Sciatic nerve (tissue), 2 donors: ENCODE measurements at regions not wholly inside any gene's neighbourhood (a gene's known extent, or its start where the extent isn't known, plus 50 kb on each side); places are given as distances from the start of the nearest gene placed in this dataset.
A peak's percentile ranks its signal among the peaks of the same experiment; 100 is the strongest.

Experiments used
- ATAC-seq: fragments of 200-7000 bp; cut with Tn5 transposase; one replicate; pipeline ENCODE4 v1.9.1; 2020; ENCODE audit warnings: mild to moderate bottlenecking, moderate library complexity
- DNase-seq: peaks from one replicate; pipeline ENCODE4 v3.0.0-alpha.2; 2020; ENCODE audit warnings: low spot score
- intact Hi-C: fragments of 100-400 bp; cut with DNase I; formaldehyde crosslinking; loops from one replicate; pipeline ENCODE4 v1.14.2; 2022
- donor health status: DM: no; HTN: no; CAD: no.
- donor health status: DM: no; HTN: no; CAD: no.

DNA sequence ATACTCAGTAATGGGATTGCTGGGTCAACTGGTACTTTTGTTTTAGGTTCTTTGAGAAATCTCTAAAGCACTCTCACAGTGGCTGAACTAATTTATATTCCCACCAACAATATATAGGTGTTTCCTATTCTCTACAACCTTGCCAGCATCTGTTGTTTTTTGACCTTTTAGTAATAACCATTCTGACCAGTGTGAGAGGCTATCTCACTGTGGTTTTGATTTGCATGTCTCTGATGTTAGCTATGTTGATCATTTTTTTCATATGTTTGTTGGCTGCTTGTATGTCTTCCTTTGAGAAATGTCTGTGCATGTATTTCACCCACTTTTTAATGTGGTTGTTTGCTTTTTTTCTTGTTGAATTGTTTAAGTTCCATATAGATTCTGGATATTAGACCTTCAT lies 98.2 kb upstream of the DCBLD2 start:
- DNase-seq (no peak), ATAC-seq (no peak)
- intact Hi-C loops: loop anchor here (10.0 kb wide), 2 partner anchors 185 to 405 kb away; partner anchors contain the start of gene CPOX

- intact Hi-C loops: loop anchor here (10.0 kb wide), 2 partner anchors 179 to 399 kb away; partner anchors contain the start of gene CPOX
- peak; percentile 68 for ATAC-seq
- no peak for DNase-seq
Observed at GRCh38 chr3:98994128-98994762, 92.8 kb upstream of the DCBLD2 start.

- DNase-seq (no peak), ATAC-seq (no peak)
- intact Hi-C loops: loop anchor here (10.0 kb wide), 2 partner anchors 177 to 397 kb away; partner anchors contain the start of gene CPOX
Observed at GRCh38 chr3:98991393-98991792, 89.9 kb upstream of the DCBLD2 start.

DNA sequence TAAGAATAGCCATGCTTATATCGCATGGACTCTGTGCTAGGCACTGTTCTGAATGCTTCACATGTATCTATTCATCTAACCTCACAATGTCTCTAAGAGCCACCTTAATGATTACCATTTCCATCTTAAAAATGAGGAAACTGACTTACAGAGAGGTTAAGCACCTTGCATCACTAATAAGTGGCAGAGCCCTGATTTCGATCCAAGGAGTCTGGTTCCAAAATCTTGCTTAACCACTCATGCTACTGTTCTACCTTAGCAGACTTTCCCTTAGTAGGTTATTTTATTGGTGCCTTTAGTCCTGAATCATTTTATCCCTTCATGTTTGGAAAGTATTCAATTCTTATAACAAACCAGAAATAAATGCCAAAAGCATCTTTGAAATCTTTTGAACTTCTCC lies 89.2 kb upstream of the DCBLD2 start:
- intact Hi-C loops: loop anchor here (10.0 kb wide), 2 partner anchors 176 to 396 kb away; partner anchors contain the start of gene CPOX
- ATAC-seq: no peak
- no peak for DNase-seq

DNA sequence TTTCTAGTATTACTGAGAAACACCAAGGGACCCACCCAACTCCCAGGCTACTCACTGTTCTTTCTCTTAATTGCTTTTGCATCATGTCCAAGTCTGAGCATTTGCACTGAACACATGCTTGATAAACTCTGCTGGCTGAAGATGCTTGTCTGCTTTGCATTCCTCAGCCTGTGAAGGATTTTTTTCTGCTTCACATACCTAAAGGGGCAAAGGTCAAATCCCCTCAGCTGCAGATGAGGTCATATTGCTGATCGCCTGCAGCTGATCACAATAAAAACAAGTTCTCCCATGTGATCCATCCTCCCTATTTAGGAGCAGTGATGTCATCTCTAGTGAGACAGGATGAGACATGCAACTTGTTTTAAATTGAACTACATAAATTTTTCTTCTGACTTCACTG lies 84.6 kb upstream of the DCBLD2 start:
- intact Hi-C loops: no loop called here
- DNase-seq: no peak
- ATAC-seq: peak; percentile 91

GRCh38 chr3:98985431-98985830 lies 83.9 kb upstream of the DCBLD2 start:
- DNase-seq (no peak), ATAC-seq (peak; percentile 64)
- intact Hi-C loops: no loop called here

- ATAC-seq (no peak), DNase-seq (no peak)
- intact Hi-C loops: no loop called here
Observed at GRCh38 chr3:98984024-98984423, 82.5 kb upstream of the DCBLD2 start.

GRCh38 chr3:98982351-98982750 lies 80.9 kb upstream of the DCBLD2 start:
- intact Hi-C loops: no loop called here
- DNase-seq (no peak), ATAC-seq (no peak)

DNA sequence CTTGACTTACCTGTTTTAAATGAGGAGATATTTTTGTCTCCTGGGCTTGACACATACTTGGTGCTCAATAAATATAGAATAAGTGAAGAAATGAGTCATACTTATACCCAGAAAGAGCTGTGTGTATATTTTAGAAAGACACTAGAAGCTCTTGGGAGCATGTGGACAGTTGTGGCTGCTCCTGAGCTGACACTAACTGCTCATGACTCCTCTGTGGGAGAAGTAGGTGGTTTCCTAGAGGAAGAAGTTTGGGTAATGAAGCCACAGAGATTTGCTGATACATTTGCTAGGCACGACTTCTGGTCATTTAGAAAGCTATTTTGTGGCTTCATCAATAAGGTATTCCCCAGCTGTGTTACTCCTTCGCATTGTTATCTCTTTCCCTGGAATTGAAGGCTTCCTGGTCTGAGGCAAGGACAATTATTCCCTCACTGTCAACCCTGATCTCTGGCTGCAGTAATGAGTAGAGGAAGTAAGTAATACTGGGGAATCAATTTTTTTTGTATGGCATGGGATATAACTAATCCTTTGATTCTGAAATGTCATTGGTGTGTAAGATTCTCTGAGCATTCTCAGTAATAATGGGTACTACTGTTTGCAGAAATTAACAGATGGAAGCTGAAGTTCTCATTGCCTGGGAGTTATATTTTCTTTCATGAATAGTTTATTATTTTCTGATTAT lies 79.6 kb upstream of the DCBLD2 start:
- no peak for ATAC-seq
- no peak for DNase-seq
- intact Hi-C loops: no loop called here

GRCh38 chr3:98979296-98979695 lies 77.8 kb upstream of the DCBLD2 start:
- intact Hi-C loops: no loop called here
- DNase-seq: no peak

DNA sequence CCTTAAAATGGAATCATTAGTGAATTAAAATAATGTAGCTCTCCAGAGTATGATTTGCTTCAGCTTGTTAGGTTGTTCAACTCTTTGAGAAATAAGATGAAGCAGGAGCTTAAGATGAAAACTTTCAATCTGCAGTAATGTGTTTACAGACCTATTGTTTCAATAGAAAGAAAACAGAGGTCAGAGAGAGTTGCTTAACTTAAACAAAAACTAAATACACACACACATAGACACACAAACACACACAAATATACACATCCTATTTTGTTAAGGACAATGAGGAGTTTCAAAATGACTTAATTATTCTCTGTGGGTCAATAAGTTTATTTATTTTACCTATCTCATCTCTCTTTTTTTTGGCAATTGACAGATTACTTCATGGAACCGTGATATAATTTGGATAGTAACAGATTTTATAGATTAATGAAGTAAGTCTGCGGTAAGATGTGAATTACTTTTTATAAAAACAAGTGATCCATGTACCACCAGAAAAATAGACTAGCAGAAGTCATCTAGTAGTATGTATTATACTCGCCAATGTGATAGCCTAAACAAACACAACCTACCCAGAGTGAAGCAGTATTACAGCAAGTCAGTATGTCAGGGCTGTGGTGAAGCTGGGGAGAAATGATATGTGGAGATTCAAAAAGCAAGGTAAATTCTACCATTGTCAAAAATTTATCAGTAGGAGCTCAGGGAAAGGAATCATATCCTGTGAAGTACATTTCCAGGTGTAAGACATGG lies 76.7 kb upstream of the DCBLD2 start:
- intact Hi-C loops: no loop called here
- ATAC-seq (no peak), DNase-seq (no peak)

More at GRCh38 chr3:98979296-98979695, 77.8 kb upstream of the DCBLD2 start:
- ATAC-seq: no peak

GRCh38 chr3:98977520-98977919 lies 76.0 kb upstream of the DCBLD2 start:
- DNase-seq (no peak), ATAC-seq (peak; percentile 88)
- intact Hi-C loops: no loop called here

GRCh38 chr3:98974442-98974841 lies 72.9 kb upstream of the DCBLD2 start:
- intact Hi-C loops: no loop called here
- ATAC-seq: no peak
- DNase-seq: no peak

DNA sequence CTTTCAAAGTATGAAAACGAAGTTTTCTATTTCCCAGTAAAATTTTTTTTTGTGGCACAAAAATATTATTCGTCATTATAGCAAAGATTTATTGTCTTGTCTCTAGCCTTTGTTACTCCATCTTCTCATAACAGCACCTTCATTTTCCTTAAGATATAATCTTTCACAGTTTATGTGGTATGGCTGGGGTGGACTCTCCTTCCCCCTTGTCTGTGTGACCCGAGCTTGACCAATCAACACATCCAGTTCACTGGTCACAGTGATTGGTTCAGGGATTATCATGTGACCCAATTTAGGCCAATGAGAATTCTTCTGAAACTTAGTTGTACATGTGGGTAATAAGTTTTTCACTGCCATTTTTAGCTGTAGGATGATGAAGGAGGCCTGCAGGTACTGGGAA lies 71.2 kb upstream of the DCBLD2 start:
- intact Hi-C loops: no loop called here
- ATAC-seq (no peak), DNase-seq (no peak)

DNA sequence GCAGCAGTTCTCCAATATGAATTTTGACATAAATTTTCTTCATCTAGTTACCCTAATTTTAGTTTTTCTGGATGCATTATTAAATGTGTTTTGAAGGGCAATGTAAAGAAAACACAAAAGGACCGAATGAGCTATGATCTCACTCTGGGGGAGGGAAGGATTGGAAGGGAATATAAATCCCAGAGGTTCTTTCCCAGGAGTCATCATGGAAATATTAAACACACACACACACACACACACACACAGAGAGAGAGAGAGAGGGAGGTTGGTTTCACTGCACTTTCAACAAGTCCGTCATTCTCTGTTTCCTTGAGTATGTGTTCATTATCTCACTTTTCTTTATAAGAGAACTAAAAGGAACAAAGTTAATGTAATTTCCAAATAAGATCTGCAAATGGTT lies 70.7 kb upstream of the DCBLD2 start:
- intact Hi-C loops: no loop called here
- no peak for ATAC-seq
- DNase-seq: no peak

DNA sequence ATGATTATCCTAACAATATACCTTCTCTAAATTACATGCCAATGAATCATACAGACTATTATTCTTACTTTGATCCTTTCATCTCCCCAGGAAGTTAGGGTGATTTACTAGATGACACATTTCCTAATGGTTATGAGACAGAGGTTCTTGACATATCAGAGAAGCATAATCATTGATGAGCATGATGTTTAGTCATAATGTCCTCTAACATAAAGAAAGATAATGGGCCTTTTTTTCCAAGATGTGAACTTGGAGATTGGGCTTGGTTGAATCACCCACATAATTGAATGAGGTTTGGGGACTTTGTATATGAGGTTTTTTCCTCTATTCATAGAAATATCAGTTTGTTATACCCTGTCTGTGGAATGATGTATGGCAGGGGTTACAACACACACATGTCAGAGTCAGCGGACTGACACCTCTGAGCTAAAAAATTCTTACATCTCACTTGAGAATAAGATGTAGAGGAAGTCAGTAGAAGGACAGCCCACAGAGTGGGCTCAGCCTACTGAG lies 69.7 kb upstream of the DCBLD2 start:
- DNase-seq (no peak), ATAC-seq (no peak)
- intact Hi-C loops: no loop called here

DNA sequence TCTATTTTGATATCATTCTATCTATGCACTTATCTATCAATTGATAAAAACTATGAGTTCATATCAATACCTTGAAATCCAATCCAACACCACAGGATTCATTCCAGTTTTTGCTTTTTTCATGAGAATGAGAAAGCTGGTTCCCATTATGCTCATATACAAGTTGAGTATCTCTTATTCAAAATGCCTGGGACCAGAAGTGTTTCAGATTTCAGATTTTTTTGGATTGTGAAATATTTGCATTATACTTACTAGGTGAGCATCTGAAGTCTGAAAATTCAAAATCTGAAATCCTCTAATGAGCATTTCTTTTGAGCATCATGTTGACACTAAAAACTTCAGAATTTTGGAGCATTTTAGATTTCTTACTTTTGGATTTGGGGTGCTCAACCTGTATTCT lies 67.8 kb upstream of the DCBLD2 start:
- no peak for ATAC-seq
- DNase-seq: no peak
- intact Hi-C loops: no loop called here

- no peak for ATAC-seq
- intact Hi-C loops: no loop called here
- no peak for DNase-seq
Observed at GRCh38 chr3:98968824-98969223, 67.3 kb upstream of the DCBLD2 start.

DNA sequence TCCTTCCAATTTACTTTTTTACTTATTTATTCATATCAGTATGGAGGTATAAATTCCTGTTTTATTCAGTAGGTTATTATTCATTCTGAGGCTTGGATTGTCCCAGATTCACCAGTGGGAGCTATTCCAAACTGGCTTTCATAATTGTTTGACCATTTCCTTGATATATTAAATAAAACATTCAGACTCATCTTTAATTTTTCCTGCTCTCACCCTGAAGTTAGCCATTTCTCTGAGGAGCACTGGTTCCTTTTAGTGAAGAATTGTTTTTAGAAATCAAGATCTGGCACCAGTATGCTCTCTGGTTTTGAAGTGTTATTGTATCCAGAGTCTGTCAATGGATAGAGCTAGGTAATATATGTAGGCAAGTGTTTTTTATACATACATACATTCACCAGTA lies 66.9 kb upstream of the DCBLD2 start:
- intact Hi-C loops: no loop called here
- no peak for ATAC-seq
- no peak for DNase-seq

DNA sequence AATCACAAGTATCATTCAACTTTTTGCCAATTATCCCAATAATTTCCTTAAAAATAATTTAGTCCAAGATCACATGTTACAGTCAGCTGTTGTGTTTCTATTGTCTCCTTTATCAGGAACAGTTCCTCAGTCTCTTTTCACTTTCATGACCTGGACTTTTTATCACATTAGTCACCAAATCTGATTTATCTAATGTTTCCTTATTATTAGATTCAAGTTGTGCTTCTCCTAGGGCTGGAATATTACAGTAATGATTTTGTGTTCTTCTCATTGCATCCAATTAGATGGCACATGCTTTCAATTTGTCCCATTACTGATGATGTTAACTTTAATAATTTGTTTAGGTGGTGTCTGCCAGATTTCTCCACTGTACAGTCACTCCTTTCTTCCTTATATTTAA lies 66.3 kb upstream of the DCBLD2 start:
- ATAC-seq (no peak), DNase-seq (no peak)
- intact Hi-C loops: no loop called here
